SK-N-SH (cell line): ENCODE measurements at regions not wholly inside any gene's neighbourhood (a gene's known extent, or its start where the extent isn't known, plus 50 kb on each side); places are given as distances from the start of the nearest gene placed in this dataset.

Experiments
- CTCF ChIA-PET: fragments of 300-600, 350-600 bp; formaldehyde crosslinking; extraction: SDS; loops from one replicate; lab custom pipeline; 2021; lab: Yijun Ruan, JAX
- POLR2A ChIA-PET: fragments of 350-600 bp; sonication (Branson Sonifier 250); formaldehyde crosslinking; extraction: SDS; loops from one replicate; lab custom pipeline; 2020; ENCODE audit warnings: antibody characterized with exemption, inconsistent platforms; lab: Yijun Ruan, JAX
- DNase-seq: peaks from one replicate; pipeline ENCODE4 v3.0.0; 2012
- H2AFZ ChIP-seq: fragments of 200-600 bp; sonication (generic); 2 replicates; pipeline ENCODE4 v1.8.1; 2016; ENCODE audit warnings: antibody characterized with exemption, mild to moderate bottlenecking, low read depth
- H3F3A ChIP-seq: fragments of 200-600 bp; sonication (generic); replicated peaks from 2 replicates; pipeline ENCODE3; 2016; ENCODE audit warnings: antibody characterized with exemption, mild to moderate bottlenecking; ENCODE audit not compliant: insufficient read depth
- H3K27ac ChIP-seq, 2 experiments: fragments of 200-500 bp in 1 of 2; fragments of 200-600 bp in 1 of 2; sonication (Bioruptor generic) in 1 of 2; sonication (generic), shearing (Covaris generic) in 1 of 2; 2 replicates each; pipeline versions ENCODE4 v1.5.1 to v1.6.1; 2014 to 2016; ENCODE audit warnings: low read depth in 2 of 2, inconsistent platforms in 1 of 2, low read length in 1 of 2, mild to moderate bottlenecking in 1 of 2, mixed read lengths in 1 of 2
- H3K27me3 ChIP-seq: fragments of 200-600 bp; sonication (generic), shearing (Covaris generic); 2 replicates; pipeline ENCODE4 v1.6.1; 2016; ENCODE audit warnings: mixed run types; ENCODE audit not compliant: insufficient read depth
- H3K36me3 ChIP-seq, 2 experiments: fragments of 200-500 bp in 1 of 2; fragments of 200-600 bp in 1 of 2; sonication (Bioruptor generic) in 1 of 2; sonication (generic) in 1 of 2; replicated peaks in 1 of 2; 2 replicates each; pipeline versions ENCODE3 to v1.5.1; 2014 to 2016; ENCODE audit warnings: low read length in 1 of 2, mild to moderate bottlenecking in 1 of 2; ENCODE audit not compliant: insufficient read depth in 2 of 2, control insufficient read depth in 1 of 2
- H3K4me1 ChIP-seq, 2 experiments: fragments of 200-500 bp in 1 of 2; fragments of 200-600 bp in 1 of 2; sonication (Bioruptor generic) in 1 of 2; sonication (generic), shearing (Covaris generic) in 1 of 2; 2 replicates each; pipeline versions ENCODE4 v1.5.1 to v1.6.1; 2014 to 2016; ENCODE audit warnings: low read depth in 1 of 2, low read length in 1 of 2, mixed run types in 1 of 2; ENCODE audit not compliant: insufficient read depth in 2 of 2, control insufficient read depth in 1 of 2
- H3K4me2 ChIP-seq: fragments of 200-600 bp; sonication (generic), shearing (Covaris generic); 2 replicates; pipeline ENCODE4 v1.6.1; 2017; ENCODE audit warnings: mixed run types
- H3K4me3 ChIP-seq, 2 experiments: fragments of 200-500 bp in 1 of 2; fragments of 200-600 bp in 1 of 2; sonication (Bioruptor generic) in 1 of 2; sonication (generic), shearing (Covaris generic) in 1 of 2; 2 replicates each; pipeline versions ENCODE4 v1.5.1 to v1.8.1; 2014 to 2016; ENCODE audit warnings: low read depth in 2 of 2, inconsistent platforms in 1 of 2, low read length in 1 of 2, mild to moderate bottlenecking in 1 of 2, mixed read lengths in 1 of 2, moderate library complexity in 1 of 2
- H3K79me2 ChIP-seq: fragments of 200-600 bp; sonication (generic); 2 replicates; pipeline ENCODE4 v1.8.1; 2017; ENCODE audit warnings: mild to moderate bottlenecking; ENCODE audit not compliant: insufficient read depth
- H3K9ac ChIP-seq: fragments of 200-600 bp; sonication (generic); 2 replicates; pipeline ENCODE4 v1.6.1; 2017; ENCODE audit warnings: mixed run types
- H3K9me2 ChIP-seq: fragments of 200-600 bp; sonication (generic); 2 replicates; pipeline ENCODE4 v1.6.1; 2017; ENCODE audit warnings: mixed run types
- H3K9me3 ChIP-seq: fragments of 200-600 bp; sonication (generic); 2 replicates; pipeline ENCODE4 v1.6.1; 2017; ENCODE audit warnings: mixed run types, mild to moderate bottlenecking, moderate library complexity
- H4K20me1 ChIP-seq: fragments of 200-600 bp; sonication (generic); 2 replicates; pipeline ENCODE4 v1.6.1; 2017; ENCODE audit warnings: mild to moderate bottlenecking, mixed run types; ENCODE audit not compliant: insufficient read depth
- CHD2 ChIP-seq: fragments of 150-350 bp; IDR thresholded peaks from 2 replicates; pipeline ENCODE4 v1.6.1; 2018; ENCODE audit warnings: low read length; ENCODE audit not compliant: partially characterized antibody
- CTCF ChIP-seq: fragments of 200-600 bp; sonication (generic); IDR thresholded peaks from 2 replicates; pipeline ENCODE4 v1.6.1; 2017; ENCODE audit warnings: antibody characterized with exemption, mild to moderate bottlenecking, moderate library complexity
- ELF1 ChIP-seq: IDR thresholded peaks from 2 replicates; pipeline ENCODE4 v1.4.0; 2012
- EP300 ChIP-seq, 2 experiments: IDR thresholded peaks; 2 replicates each; pipeline versions ENCODE4 v1.4.0 to v1.6.1; 2012; ENCODE audit warnings: borderline replicate concordance in 1 of 2, low read depth in 1 of 2, low read length in 1 of 2
- FOXJ3 ChIP-seq: sonication (generic); formaldehyde crosslinking; IDR thresholded peaks from 2 replicates; pipeline ENCODE4 v1.5.1; 2020; ENCODE audit warnings: mild to moderate bottlenecking, missing genetic modification reagents
- FOXM1 ChIP-seq: IDR thresholded peaks from 2 replicates; pipeline ENCODE4 v1.4.0; 2012; ENCODE audit warnings: low read depth, mild to moderate bottlenecking
- GATA2 ChIP-seq: sonication (generic); formaldehyde crosslinking; IDR thresholded peaks from 2 replicates; pipeline ENCODE4 v1.5.0; 2020; ENCODE audit warnings: mild to moderate bottlenecking, missing genetic modification reagents
- JUND ChIP-seq: IDR thresholded peaks from 2 replicates; pipeline ENCODE4 v1.4.0; 2012
- MAX ChIP-seq: IDR thresholded peaks from 2 replicates; pipeline ENCODE4 v1.4.0; 2012; ENCODE audit warnings: low read depth
- MEF2A ChIP-seq: IDR thresholded peaks from 2 replicates; pipeline ENCODE4 v1.4.0; 2012; ENCODE audit warnings: low read depth, borderline replicate concordance
- MXI1 ChIP-seq: IDR thresholded peaks from 2 replicates; pipeline ENCODE4 v1.6.1; 2012; ENCODE audit warnings: mild to moderate bottlenecking, low read depth, low read length, improper control_type of control experiment
- NFIC ChIP-seq: IDR thresholded peaks from 2 replicates; pipeline ENCODE4 v1.4.0; 2012; ENCODE audit warnings: borderline replicate concordance
- POLR2AphosphoS5 ChIP-seq: IDR thresholded peaks from 2 replicates; pipeline ENCODE4 v1.6.1; 2012; ENCODE audit warnings: low read depth, low read length
- RFX5 ChIP-seq: IDR thresholded peaks from 2 replicates; pipeline ENCODE4 v1.6.1; 2012; ENCODE audit warnings: mild to moderate bottlenecking, improper control_type of control experiment, low read length
- RXRA ChIP-seq: IDR thresholded peaks from 2 replicates; pipeline ENCODE4 v1.4.0; 2012; ENCODE audit warnings: low read depth, mild to moderate bottlenecking, borderline replicate concordance
- SMC3 ChIP-seq: IDR thresholded peaks from 2 replicates; pipeline ENCODE4 v1.6.1; 2012; ENCODE audit warnings: low read depth, low read length, improper control_type of control experiment
- TAF1 ChIP-seq: IDR thresholded peaks from 2 replicates; pipeline ENCODE4 v1.6.1; 2012; ENCODE audit warnings: low read depth, mild to moderate bottlenecking, low read length, moderate library complexity, borderline replicate concordance
- YY1 ChIP-seq: IDR thresholded peaks from 2 replicates; pipeline ENCODE4 v1.4.0; 2012; ENCODE audit warnings: low read depth, mild to moderate bottlenecking
- WGBS: methylation state at CpG from one replicate; pipeline ENCODE4 v1.1.6; 2017; ENCODE audit warnings: low lambda C conversion rate; 5-methylcytosine and 5-hydroxymethylcytosine counted together
- TF ChIP-seq, protein P1 (sequence below): fragments of 150-350 bp; IDR thresholded peaks from 2 replicates; pipeline ENCODE4 v1.6.1; 2016; ENCODE audit warnings: mild to moderate bottlenecking, low read depth, low read length

DNA sequence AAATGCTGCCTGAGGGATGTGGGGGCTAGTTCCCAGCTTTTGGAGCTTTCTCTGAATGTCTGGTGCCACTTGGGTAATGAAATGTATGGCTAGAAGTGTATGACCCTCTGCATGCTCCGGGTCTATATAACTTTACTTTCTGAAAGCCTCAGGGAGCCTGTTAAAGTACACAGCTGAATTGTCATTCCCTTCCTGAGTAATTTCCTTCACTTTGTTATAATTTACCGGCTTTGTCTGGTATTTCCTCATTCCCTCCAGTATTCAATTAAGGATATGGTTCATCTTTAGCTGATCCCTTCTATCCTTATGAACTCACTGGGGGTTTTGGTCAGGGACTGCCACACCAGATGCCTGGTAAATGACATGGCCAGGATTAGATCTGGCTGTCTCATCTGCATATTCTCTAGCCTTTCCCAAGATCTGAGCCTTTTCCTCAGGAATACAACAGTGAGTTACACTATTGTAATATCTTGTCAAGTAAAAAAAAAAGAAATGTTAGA lies 620.3 kb downstream of the ZPLD1 start:
- Histone ChIP-seq H3F3A (no peaks in the 10 kb centered on the region), H3K4me2 (no peak overlapping the region), H3K9ac (no peak overlapping the region), H3K4me1 (peaks cover 17% of the 10 kb centered on the region in 2 experiments; a peak in 3 of 4 replicates), H3K4me3 (no peak overlapping the region), H4K20me1 (no peaks in the 10 kb centered on the region), H3K9me2 (no peaks in the 10 kb centered on the region), H3K36me3 (no peaks in the 10 kb centered on the region), H3K9me3 (no peaks in the 10 kb centered on the region), H2AFZ (no peak overlapping the region), H3K27ac (no peak overlapping the region; a peak in 1 of 4 replicates), H3K27me3 (no peaks in the 10 kb centered on the region), H3K79me2 (no peaks in the 10 kb centered on the region)
- POLR2A ChIA-PET, result no interaction called here
- TF ChIP-seq SMC3, result no peak
- WGBS, result 16% methylated on average over 2 of the region's 2 CpGs
- CTCF ChIA-PET, result no interaction called here
- no peak for DNase-seq

DNA sequence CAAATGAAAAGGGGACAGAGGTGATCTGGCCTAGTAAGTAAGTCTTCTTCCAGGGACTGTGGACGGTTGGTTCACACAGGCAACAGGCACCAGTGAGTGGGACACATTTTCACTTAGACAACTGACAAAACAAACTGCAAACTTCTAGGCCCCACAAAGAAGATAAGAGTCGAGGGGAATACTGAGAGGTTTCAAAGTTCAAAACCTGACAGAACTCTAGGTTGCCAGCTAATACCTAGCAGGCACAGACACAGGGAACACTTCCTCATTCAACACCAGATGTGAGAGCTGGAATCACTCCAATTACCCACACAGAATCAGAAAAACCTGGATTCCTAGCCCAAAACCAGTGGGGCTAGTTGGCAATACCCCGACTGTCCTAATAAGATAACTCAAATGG lies 621.7 kb downstream of the ZPLD1 start:
- Histone ChIP-seq H3K4me3 (no peak overlapping the region), H3K9ac (no peak overlapping the region), H4K20me1 (no peaks in the 10 kb centered on the region), H3K4me2 (no peak overlapping the region), H3K27me3 (no peaks in the 10 kb centered on the region)
- POLR2A ChIA-PET, result no interaction called here
- DNase-seq, result peak; percentile 11
- TF ChIP-seq YY1 (no peak), SMC3 (no peak), FOXJ3 (CRISPR knock-in tag) (no peak), GATA2 (no peak), POLR2AphosphoS5 (no peak), ELF1 (no peak), MAX (no peak), CHD2 (no peak), RFX5 (no peak), TAF1 (no peak), MXI1 (no peak), CTCF (no peak), JUND (no peak), FOXM1 (no peak), MEF2A (no peak), RXRA (no peak), EP300 (IDR thresholded peaks at IDR 0.05; ENCODE audit: borderline replicate concordance in 1 of 2, low read depth in 1 of 2, low read length in 1 of 2) (no peak), NFIC (no peak)
- TF ChIP-seq, protein P1, sequence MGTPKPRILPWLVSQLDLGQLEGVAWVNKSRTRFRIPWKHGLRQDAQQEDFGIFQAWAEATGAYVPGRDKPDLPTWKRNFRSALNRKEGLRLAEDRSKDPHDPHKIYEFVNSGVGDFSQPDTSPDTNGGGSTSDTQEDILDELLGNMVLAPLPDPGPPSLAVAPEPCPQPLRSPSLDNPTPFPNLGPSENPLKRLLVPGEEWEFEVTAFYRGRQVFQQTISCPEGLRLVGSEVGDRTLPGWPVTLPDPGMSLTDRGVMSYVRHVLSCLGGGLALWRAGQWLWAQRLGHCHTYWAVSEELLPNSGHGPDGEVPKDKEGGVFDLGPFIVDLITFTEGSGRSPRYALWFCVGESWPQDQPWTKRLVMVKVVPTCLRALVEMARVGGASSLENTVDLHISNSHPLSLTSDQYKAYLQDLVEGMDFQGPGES, result no peak
- TF ChIP-seq, all 33 proteins: peak for 0
- 35% methylated on average over 3 of the region's 3 CpGs for WGBS
- no peaks in the 10 kb centered on the region for H3K79me2 ChIP-seq
- no peak overlapping the region for H2AFZ ChIP-seq
- H3F3A ChIP-seq, result no peaks in the 10 kb centered on the region
- H3K36me3 ChIP-seq, result no peaks in the 10 kb centered on the region
- H3K9me2 ChIP-seq, result no peaks in the 10 kb centered on the region
- H3K9me3 ChIP-seq, result no peaks in the 10 kb centered on the region
- CTCF ChIA-PET, result interaction anchor here (1.2 kb wide), 2 partner anchors 88 to 383 kb away, joined by 3 read pairs; no protein-coding TSS in a partner anchor
- H3K4me1 ChIP-seq, result peaks cover 17% of the 10 kb centered on the region in 2 experiments; a peak in 3 of 4 replicates
- H3K27ac ChIP-seq, result peak overlapping the region in 1 of 2 experiments; percentile 32; a peak in 2 of 4 replicates
